DOHH2 (cell line): ENCODE measurements at regions not wholly inside any gene's neighbourhood (a gene's known extent, or its start where the extent isn't known, plus 50 kb on each side); places are given as distances from the start of the nearest gene placed in this dataset.

Experiments
- CTCF ChIP-seq: fragments of 200-600 bp; sonication (generic); IDR thresholded peaks from one replicate; pipeline ENCODE4 v1.5.1; 2014; ENCODE audit warnings: antibody characterized with exemption, mild to moderate bottlenecking, low read depth, low read length; ENCODE audit not compliant: poor library complexity, severe bottlenecking
- EZH2phosphoT487 ChIP-seq: fragments of 200-600 bp; sonication (generic); IDR thresholded peaks from 2 replicates; pipeline ENCODE4 v1.6.1; 2017; ENCODE audit warnings: borderline replicate concordance, mild to moderate bottlenecking, antibody characterized with exemption, low read length, moderate library complexity, mixed read lengths

- TF ChIP-seq CTCF: no peak
- no peak for TF ChIP-seq EZH2phosphoT487
These were observed 443.9 kb downstream of the TCERG1L start for GRCh38 chr10:130867446-130868194.
